GF-D8 (cell line): ENCODE measurements at regions not wholly inside any gene's neighbourhood (a gene's known extent, or its start where the extent isn't known, plus 50 kb on each side); places are given as distances from the start of the nearest gene placed in this dataset.
"Not testable (repeated sequence)": the region's sequence is repeated elsewhere in the genome, so short reads cannot be mapped to it uniquely, and the experiment has no call there.

Source experiments
- DNase-seq: peaks from one replicate; lab custom pipeline; 2025; lab: John Stamatoyannopoulos, UW

GRCh38 chr10:83986800-83987199 lies 152.5 kb upstream of the GHITM start:
- DNase-seq = no peak

- DNase-seq = no peak
Observed at GRCh38 chr10:83987216-83987615, 152.1 kb upstream of the GHITM start.

GRCh38 chr10:83988435-83988834 lies 150.9 kb upstream of the GHITM start:
- DNase-seq = no peak

- no peak for DNase-seq
Observed at GRCh38 chr10:83990126-83990525, 149.2 kb upstream of the GHITM start.

- no peak for DNase-seq
Observed at GRCh38 chr10:83991986-83992753, 147.1 kb upstream of the GHITM start.

- no peak for DNase-seq
Observed at GRCh38 chr10:83994325-83994724, 145.0 kb upstream of the GHITM start.

- DNase-seq = no peak
Observed at GRCh38 chr10:83995738-83996331, 143.5 kb upstream of the GHITM start.

GRCh38 chr10:84004221-84004620 lies 135.1 kb upstream of the GHITM start:
- DNase-seq = no peak

GRCh38 chr10:84005403-84005802 lies 133.9 kb upstream of the GHITM start:
- no peak for DNase-seq

- no peak for DNase-seq
Observed at GRCh38 chr10:84007482-84007881, 131.8 kb upstream of the GHITM start.

- DNase-seq = no peak
Observed at GRCh38 chr10:84008878-84009277, 130.4 kb upstream of the GHITM start.

GRCh38 chr10:84012431-84012830 lies 126.9 kb upstream of the GHITM start:
- DNase-seq = no peak

- DNase-seq = no peak
Observed at GRCh38 chr10:84012831-84013458, 126.4 kb upstream of the GHITM start.

- no peak for DNase-seq
Observed at GRCh38 chr10:84015877-84016595, 123.3 kb upstream of the GHITM start.

GRCh38 chr10:84018826-84019225 lies 120.5 kb upstream of the GHITM start:
- DNase-seq = no peak

GRCh38 chr10:84019854-84020458 lies 119.4 kb upstream of the GHITM start:
- DNase-seq = not testable (repeated sequence)

GRCh38 chr10:84026821-84027257 lies 112.5 kb upstream of the GHITM start:
- no peak for DNase-seq

- no peak for DNase-seq
Observed at GRCh38 chr10:84029840-84030239, 109.5 kb upstream of the GHITM start.

- no peak for DNase-seq
Observed at GRCh38 chr10:84038035-84038434, 101.3 kb upstream of the GHITM start.

GRCh38 chr10:84039957-84040356 lies 99.4 kb upstream of the GHITM start:
- no peak for DNase-seq

GRCh38 chr10:84047258-84048010 lies 91.9 kb upstream of the GHITM start:
- DNase-seq = no peak

- DNase-seq = no peak
Observed at GRCh38 chr10:84049645-84050011, 89.7 kb upstream of the GHITM start.
